H1 (cell line): ENCODE measurements at regions not wholly inside any gene's neighbourhood (a gene's known extent, or its start where the extent isn't known, plus 50 kb on each side); places are given as distances from the start of the nearest gene placed in this dataset.

Experiments
- CTCF ChIA-PET: fragments of 300-600 bp; sonication (Branson Sonifier 250); formaldehyde crosslinking; loops from one replicate; lab custom pipeline; 2021; ENCODE audit not compliant: partially characterized antibody; lab: Charles Lee
- POLR2A ChIA-PET: fragments of 300-600 bp; sonication (Branson Sonifier 250); formaldehyde crosslinking; loops from one replicate; lab custom pipeline; 2021; ENCODE audit warnings: inconsistent platforms; ENCODE audit not compliant: partially characterized antibody; lab: Charles Lee
- DNase-seq, 2 experiments: peaks; one replicate each; pipeline versions ENCODE4 v3.0.0 to v3.0.0-alpha.2; 2010 to 2022; ENCODE audit warnings: low spot score in 2 of 2, low read depth in 1 of 2, mixed read lengths in 1 of 2
- FAIRE-seq: peaks from 2 replicates; lab custom pipeline; 2011; peaks lifted over from hg19 to GRCh38; lab: Jason Lieb, UNC
- H2AFZ ChIP-seq: 2 replicates; pipeline ENCODE4 v1.8.1; 2012; ENCODE audit warnings: low read length, inconsistent platforms
- H2AK5ac ChIP-seq: 2 replicates; pipeline ENCODE4 v1.6.1; 2013; ENCODE audit warnings: low read depth, low read length
- H2BK120ac ChIP-seq: replicated peaks from 2 replicates; pipeline ENCODE3; 2013; ENCODE audit warnings: low read depth, low read length, inconsistent platforms
- H2BK12ac ChIP-seq: 2 replicates; pipeline ENCODE4 v1.6.1; 2013; ENCODE audit warnings: low read depth, low read length
- H2BK15ac ChIP-seq: 2 replicates; pipeline ENCODE4 v1.6.1; 2013; ENCODE audit warnings: low read length
- H2BK20ac ChIP-seq: 2 replicates; pipeline ENCODE4 v1.6.1; 2013; ENCODE audit warnings: low read length
- H2BK5ac ChIP-seq: 2 replicates; pipeline ENCODE4 v1.6.1; 2013; ENCODE audit warnings: low read depth, low read length
- H3K14ac ChIP-seq: 2 replicates; pipeline ENCODE4 v1.6.1; 2013; ENCODE audit warnings: inconsistent platforms; ENCODE audit not compliant: insufficient read length
- H3K18ac ChIP-seq: 2 replicates; pipeline ENCODE4 v1.6.1; 2013; ENCODE audit warnings: low read length; ENCODE audit errors: extremely low read depth
- H3K23ac ChIP-seq: 2 replicates; pipeline ENCODE4 v1.6.1; 2013; ENCODE audit warnings: inconsistent platforms; ENCODE audit not compliant: insufficient read length
- H3K23me2 ChIP-seq: 2 replicates; pipeline ENCODE4 v1.6.1; 2013; ENCODE audit warnings: low read depth, low read length
- H3K27ac ChIP-seq: 2 replicates; pipeline ENCODE4 v1.6.1; 2011; ENCODE audit warnings: low read depth, low read length, inconsistent platforms
- H3K27me3 ChIP-seq, 4 experiments: replicated peaks in 1 of 4; 1 replicate in 1 of 4; 2 replicates in 3 of 4; pipeline versions ENCODE4 v1.6.1 to v1.8.1; 2011 to 2013; ENCODE audit warnings: low read length in 3 of 4, mild to moderate bottlenecking in 3 of 4, inconsistent platforms in 2 of 4, mixed read lengths in 2 of 4, moderate library complexity in 1 of 4; ENCODE audit not compliant: control insufficient read depth in 3 of 4, insufficient read depth in 3 of 4; ENCODE audit errors: extremely low read depth in 1 of 4
- H3K36me3 ChIP-seq, 4 experiments: 2 replicates each; pipeline versions ENCODE4 v1.6.1 to v1.8.1; 2011 to 2013; ENCODE audit warnings: mild to moderate bottlenecking in 4 of 4, low read length in 3 of 4, moderate library complexity in 2 of 4, control low read depth in 1 of 4, inconsistent platforms in 1 of 4; ENCODE audit not compliant: insufficient read depth in 4 of 4, control insufficient read depth in 2 of 4
- H3K4ac ChIP-seq: replicated peaks from 2 replicates; pipeline ENCODE3; 2013; ENCODE audit warnings: low read length, low read depth, mixed read lengths, inconsistent platforms; ENCODE audit not compliant: insufficient read length
- H3K4me1 ChIP-seq, 4 experiments: replicated peaks in 1 of 4; 1 replicate in 1 of 4; 2 replicates in 3 of 4; pipeline versions ENCODE4 v1.6.1 to v1.8.1; 2011 to 2013; ENCODE audit warnings: low read length in 3 of 4, inconsistent platforms in 2 of 4, mixed read lengths in 1 of 4; ENCODE audit not compliant: insufficient read depth in 4 of 4, control insufficient read depth in 3 of 4
- H3K4me2 ChIP-seq, 2 experiments: 2 replicates each; pipeline versions ENCODE4 v1.6.1 to v1.8.1; 2011 to 2013; ENCODE audit warnings: low read depth in 2 of 2, low read length in 2 of 2, control low read depth in 1 of 2, inconsistent platforms in 1 of 2, mild to moderate bottlenecking in 1 of 2; ENCODE audit not compliant: insufficient read depth in 1 of 2
- H3K4me3 ChIP-seq, 4 experiments: fragments of 200-600, 300-600 bp in 1 of 4; sonication (generic), shearing (Covaris generic), sonication (Bioruptor Twin) in 1 of 4; 2 replicates each; pipeline versions ENCODE4 v1.5.1 to v1.8.1; 2011 to 2016; ENCODE audit warnings: low read length in 4 of 4, low read depth in 3 of 4, control low read depth in 2 of 4, inconsistent platforms in 2 of 4, mild to moderate bottlenecking in 2 of 4, mixed read lengths in 1 of 4, moderate library complexity in 1 of 4; ENCODE audit not compliant: insufficient read depth in 2 of 4; ENCODE audit errors: extremely low read depth in 1 of 4
- H3K56ac ChIP-seq: replicated peaks from 2 replicates; pipeline ENCODE3; 2013; ENCODE audit warnings: low read depth, mild to moderate bottlenecking, mixed read lengths, low read length, inconsistent platforms; ENCODE audit not compliant: insufficient read length
- H3K79me1 ChIP-seq: 2 replicates; pipeline ENCODE4 v1.6.1; 2013; ENCODE audit warnings: low read depth, low read length, control low read depth
- H3K79me2 ChIP-seq, 2 experiments: 2 replicates each; pipeline versions ENCODE4 v1.6.1 to v1.8.1; 2012 to 2013; ENCODE audit warnings: low read length in 2 of 2, mild to moderate bottlenecking in 2 of 2, inconsistent platforms in 1 of 2; ENCODE audit not compliant: insufficient read depth in 2 of 2, control insufficient read depth in 1 of 2
- H3K9ac ChIP-seq, 4 experiments: replicated peaks in 1 of 4; 1 replicate in 1 of 4; 2 replicates in 3 of 4; pipeline versions ENCODE4 v1.6.1 to v1.8.1; 2011 to 2013; ENCODE audit warnings: low read depth in 3 of 4, low read length in 3 of 4, control low read depth in 2 of 4, mild to moderate bottlenecking in 2 of 4, moderate library complexity in 2 of 4, inconsistent platforms in 1 of 4; ENCODE audit errors: extremely low read depth in 1 of 4
- H3K9me3 ChIP-seq, 2 experiments: 2 replicates each; pipeline versions ENCODE4 v1.6.1 to v1.8.1; 2012 to 2013; ENCODE audit warnings: mild to moderate bottlenecking in 2 of 2, moderate library complexity in 2 of 2, control low read depth in 1 of 2, inconsistent platforms in 1 of 2, low read depth in 1 of 2, low read length in 1 of 2, mixed read lengths in 1 of 2; ENCODE audit not compliant: insufficient read depth in 2 of 2
- H4K20me1 ChIP-seq, 2 experiments: replicated peaks in 1 of 2; 2 replicates each; pipeline versions ENCODE3 to v1.8.1; 2011 to 2013; ENCODE audit warnings: inconsistent platforms in 2 of 2, low read length in 2 of 2, mild to moderate bottlenecking in 1 of 2; ENCODE audit not compliant: insufficient read depth in 2 of 2, control insufficient read depth in 1 of 2
- H4K5ac ChIP-seq: 2 replicates; pipeline ENCODE4 v1.6.1; 2013; ENCODE audit warnings: low read length, low read depth, mixed read lengths, inconsistent platforms; ENCODE audit not compliant: insufficient read length
- H4K8ac ChIP-seq: 2 replicates; pipeline ENCODE4 v1.8.0; 2013; ENCODE audit warnings: mild to moderate bottlenecking, moderate library complexity, low read length, inconsistent platforms; ENCODE audit not compliant: insufficient read depth; ENCODE audit errors: extremely low read depth
- H4K91ac ChIP-seq: replicated peaks from 2 replicates; pipeline ENCODE3; 2013; ENCODE audit warnings: low read length, mixed read lengths, inconsistent platforms; ENCODE audit not compliant: insufficient read length
- EZH2 ChIP-seq: fragments of 200-600 bp; sonication (generic); IDR thresholded peaks from 2 replicates; pipeline ENCODE4 v1.7.1; 2012; ENCODE audit warnings: low read depth, mild to moderate bottlenecking, moderate library complexity, low read length, inconsistent platforms; ENCODE audit not compliant: severe bottlenecking
- GTF2F1 ChIP-seq: IDR thresholded peaks from 2 replicates; pipeline ENCODE4 v1.6.1; 2012; ENCODE audit warnings: low read depth, low read length, improper control_type of control experiment, borderline replicate concordance
- ZNF274 ChIP-seq: IDR thresholded peaks from 2 replicates; pipeline ENCODE4 v1.7.0; 2012; ENCODE audit warnings: low read length, borderline replicate concordance; ENCODE audit errors: extremely low read depth
- WGBS, 2 experiments: shearing (Covaris generic) in 1 of 2; methylation state at CpG; one replicate each; pipeline versions ENCODE4 v1.1.6 to v1.1.7; 2013 to 2015; ENCODE audit warnings: low lambda C conversion rate in 2 of 2, mixed read lengths in 2 of 2, inconsistent platforms in 1 of 2, low coverage in 1 of 2, missing lambda C conversion rate in 1 of 2; ENCODE audit not compliant: insufficient replicate concordance in 2 of 2, insufficient coverage in 1 of 2, insufficient read length in 1 of 2; ENCODE audit errors: extremely low coverage in 1 of 2, missing lambda C conversion rate in 1 of 2; 5-methylcytosine and 5-hydroxymethylcytosine counted together

- Histone ChIP-seq H4K8ac (no peak overlapping the region), H3K79me1 (no peaks in the 10 kb centered on the region), H3K9ac (no peak overlapping the region), H3K4me1 (peaks cover 5 to 18% (median 15%) of the 10 kb centered on the region in 4 experiments; a peak in 6 of 7 replicates), H3K27ac (no peak overlapping the region), H3K9me3 (no peaks in the 10 kb centered on the region), H3K27me3 (no peaks in the 10 kb centered on the region), H3K79me2 (no peaks in the 10 kb centered on the region), H3K4ac (peak overlapping the region; percentile 28), H2BK12ac (no peak overlapping the region), H3K4me2 (peak overlapping the region; percentile 34 to 48; a peak in 3 of 4 replicates), H2BK120ac (peak overlapping the region; percentile 34), H4K91ac (no peak overlapping the region), H3K36me3 (no peaks in the 10 kb centered on the region), H3K56ac (no peak overlapping the region), H4K20me1 (no peaks in the 10 kb centered on the region), H3K23me2 (no peaks in the 10 kb centered on the region), H3K4me3 (peak overlapping the region in 1 of 4 experiments; percentile 36; a peak in 1 of 8 replicates), H2BK20ac (peak overlapping the region; percentile 64), H2AFZ (no peak overlapping the region), H3K18ac (peak overlapping the region; percentile 81; the same call in 1 of the 2 replicates), H2BK15ac (no peak overlapping the region), H2AK5ac (no peak overlapping the region), H3K23ac (no peak overlapping the region), H2BK5ac (peak overlapping the region; percentile 14; the same call in 1 of the 2 replicates), H3K14ac (no peak overlapping the region), H4K5ac (peak overlapping the region; percentile 82)
- ChIA-PET POLR2A (interaction anchor here (0.7 to 1.1 kb wide), 2 partner anchors 8 to 29 kb away, joined by 4 read pairs; no protein-coding TSS in a partner anchor), CTCF (interaction anchor here (0.7 to 3.7 kb wide), 18 partner anchors 9 to 202 kb away, joined by 3 to 17 read pairs (median 4); no protein-coding TSS in a partner anchor)
- 6% methylated on average over 5 of the region's 5 CpGs; no CpG with 5 or more reads in 1 of the 2 experiments for WGBS, 2 experiments
- TF ChIP-seq EZH2: no peak
- no peak for TF ChIP-seq GTF2F1
- no peak for TF ChIP-seq ZNF274
- DNase-seq (no peak), FAIRE-seq (no peak)
These were observed 178.2 kb upstream of the CAMK1G start for GRCh38 chr1:209405183-209405814.
